ENCODE measurements at regions not wholly inside any gene's neighbourhood (a gene's known extent, or its start where the extent isn't known, plus 50 kb on each side); places are given as distances from the start of the nearest gene placed in this dataset.

DNA sequence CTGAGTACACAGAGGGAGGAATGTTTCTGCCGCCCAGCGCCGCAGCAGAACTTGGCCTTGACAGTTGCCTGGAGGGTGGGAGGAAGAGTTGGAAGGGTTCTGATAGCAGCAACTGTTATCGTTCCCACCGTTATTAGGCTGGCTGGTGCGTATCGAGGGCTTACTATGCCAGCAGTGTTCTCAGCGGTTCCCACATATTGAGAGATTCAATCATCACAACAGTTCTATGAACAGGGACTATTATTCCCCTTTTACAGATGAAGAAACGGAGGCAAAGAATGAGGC is 380.1 kb upstream of the SULF2 start:
- peak; percentile 41 for DNase-seq

DNA sequence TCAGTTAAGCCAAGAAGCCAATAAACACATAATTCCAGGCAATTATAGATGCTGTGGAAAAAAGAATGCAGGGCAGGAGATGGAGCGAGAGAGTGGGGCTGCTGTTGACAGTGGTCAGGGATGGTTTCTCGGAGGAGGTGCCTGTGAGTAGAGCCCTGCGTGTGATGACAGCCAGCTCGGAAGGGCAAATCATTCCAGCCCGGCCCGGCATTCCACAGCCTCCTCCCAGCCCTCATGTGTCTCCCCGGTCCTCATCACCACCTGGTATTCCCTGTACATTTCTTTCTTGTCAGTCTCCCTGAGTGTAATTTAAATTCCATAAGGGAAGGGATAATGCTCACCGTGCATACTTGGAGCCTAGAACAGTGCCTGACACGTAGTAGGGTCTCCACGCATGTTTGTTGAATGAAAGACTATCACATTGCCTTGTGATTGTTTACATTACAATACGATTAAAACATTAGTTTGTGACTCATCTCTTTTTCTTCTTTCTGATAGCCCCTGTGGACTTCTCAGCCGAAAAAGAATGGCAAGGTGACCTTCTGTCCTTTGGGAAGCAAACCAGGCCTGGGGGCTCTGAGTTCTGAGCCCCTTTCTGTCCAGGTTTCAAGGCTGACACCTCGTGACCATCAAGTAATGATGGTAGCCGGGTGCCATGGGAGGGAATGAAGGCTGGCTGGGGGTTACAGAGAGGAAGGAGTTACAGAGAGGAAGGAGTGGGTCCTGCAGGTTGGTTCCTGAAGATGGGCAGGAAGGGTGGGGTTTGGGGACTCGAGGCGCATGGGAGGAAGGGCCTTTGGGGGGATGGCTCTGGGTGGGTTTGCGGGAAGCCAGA is 379.5 kb upstream of the SULF2 start:
- DNase-seq = no peak

DNA sequence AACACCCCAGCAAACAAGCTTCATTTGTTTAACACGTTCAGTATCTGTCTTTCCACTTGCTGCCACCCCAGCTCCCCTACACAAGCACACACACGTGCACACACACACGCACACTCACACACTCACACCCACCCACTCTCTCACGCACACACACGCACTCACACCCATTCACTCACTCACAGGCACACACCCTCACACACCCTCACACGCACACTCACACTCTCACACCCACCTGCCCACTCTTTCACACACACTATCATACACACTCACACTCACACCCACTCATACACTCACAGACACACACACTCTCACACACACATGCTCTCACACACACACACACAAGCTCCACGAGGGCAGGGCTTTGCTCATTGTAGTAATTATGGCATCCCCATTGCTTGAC is 378.8 kb upstream of the SULF2 start:
- no peak for DNase-seq

DNA sequence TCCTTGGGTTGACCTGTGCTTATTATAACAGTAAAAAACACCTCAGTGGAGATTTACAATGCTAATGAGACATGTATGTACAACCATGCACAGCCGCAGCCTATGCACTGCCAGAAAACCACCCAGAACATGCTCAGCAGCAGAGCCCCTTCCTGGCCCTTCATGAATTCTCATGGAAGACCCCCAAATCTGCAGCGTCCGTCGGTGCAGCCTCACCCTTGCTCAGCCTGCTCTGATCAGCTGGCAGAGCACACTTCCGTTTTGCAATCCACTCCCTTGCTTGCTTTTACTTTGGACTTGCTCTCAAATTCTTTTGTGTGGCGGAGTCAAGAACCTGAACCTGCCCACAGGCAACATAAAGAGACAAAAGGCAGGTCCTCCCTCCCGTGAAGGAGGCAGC is 378.2 kb upstream of the SULF2 start:
- DNase-seq = no peak

DNA sequence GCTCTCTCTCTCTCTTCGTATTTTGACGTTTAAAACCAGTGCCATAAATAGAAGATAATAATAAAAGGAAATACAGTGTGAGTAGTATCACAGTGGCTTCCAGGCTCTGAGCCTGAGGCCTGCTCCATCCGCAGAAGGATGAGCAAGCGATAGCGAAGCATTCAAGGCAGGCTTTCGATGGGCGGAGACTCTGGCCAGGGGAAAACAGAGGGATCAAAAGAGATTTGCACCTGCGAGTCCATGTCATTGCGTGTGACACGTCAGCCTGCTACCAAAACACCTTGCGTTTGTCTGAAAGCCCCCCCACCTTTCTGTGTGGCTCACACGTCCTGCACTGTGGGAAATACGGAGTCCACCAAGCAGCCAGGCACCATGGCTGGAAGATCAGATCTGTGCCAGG is 377.3 kb upstream of the SULF2 start:
- DNase-seq = no peak

DNA sequence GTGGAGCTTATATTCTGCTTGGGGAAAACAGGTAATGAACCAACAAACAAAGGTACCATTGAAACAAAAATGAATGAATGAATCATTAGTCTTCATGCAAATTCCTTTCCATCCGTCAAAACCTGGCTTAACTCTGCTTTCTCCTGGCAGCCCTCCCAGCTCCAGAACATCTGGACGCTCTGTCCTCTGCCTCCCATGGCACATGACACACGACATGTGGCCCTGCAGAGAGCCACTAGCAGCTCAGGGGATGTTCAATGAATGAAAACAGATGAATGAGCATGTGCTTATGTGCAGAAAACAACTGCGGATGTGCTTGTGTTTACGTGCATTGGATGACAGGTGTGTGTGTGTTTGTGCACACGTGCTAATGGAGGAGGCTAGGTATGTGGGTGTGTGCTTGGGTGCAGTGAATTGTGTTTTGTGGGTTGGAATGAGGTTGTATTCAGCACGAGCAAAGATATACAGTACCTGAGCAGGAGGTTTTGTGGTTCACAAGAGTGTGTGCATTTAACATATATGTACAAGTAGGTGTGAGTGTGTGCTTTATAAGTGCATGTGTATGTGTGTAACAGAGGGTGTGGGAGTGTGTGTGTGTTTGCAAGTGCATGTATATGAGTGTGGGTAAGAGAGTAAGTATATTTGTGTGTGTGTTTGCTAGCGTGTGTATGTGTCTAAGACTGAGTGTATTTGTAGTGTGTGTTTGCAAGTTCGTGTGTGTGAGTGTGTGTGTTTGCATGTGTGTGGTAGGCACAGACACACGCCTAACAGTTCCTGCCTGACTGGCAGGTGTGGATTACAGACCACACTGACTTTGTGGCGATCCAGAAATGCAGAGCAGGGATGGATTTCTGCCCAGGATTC is 374.1 kb upstream of the SULF2 start:
- DNase-seq = no peak

DNA sequence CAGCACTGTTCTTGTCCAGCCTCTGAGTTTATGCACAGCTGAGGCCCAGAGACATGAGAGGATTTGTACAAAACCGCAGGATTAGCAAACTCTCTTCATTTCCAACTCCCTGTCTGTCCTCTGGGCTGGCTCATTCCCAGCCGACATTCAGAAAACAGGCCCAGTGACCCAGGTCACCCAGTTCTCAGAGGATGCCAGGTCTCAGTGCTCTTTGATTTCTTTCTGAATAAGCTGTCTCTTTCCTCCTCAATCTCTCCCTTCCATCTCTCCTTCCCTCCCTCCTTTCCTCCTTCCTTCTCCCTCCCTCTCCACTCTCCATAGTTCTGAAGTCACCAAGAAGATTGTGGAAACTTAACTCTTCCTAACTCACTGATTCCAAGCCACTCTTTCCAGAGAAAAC is 372.7 kb upstream of the SULF2 start:
- DNase-seq = no peak

DNA sequence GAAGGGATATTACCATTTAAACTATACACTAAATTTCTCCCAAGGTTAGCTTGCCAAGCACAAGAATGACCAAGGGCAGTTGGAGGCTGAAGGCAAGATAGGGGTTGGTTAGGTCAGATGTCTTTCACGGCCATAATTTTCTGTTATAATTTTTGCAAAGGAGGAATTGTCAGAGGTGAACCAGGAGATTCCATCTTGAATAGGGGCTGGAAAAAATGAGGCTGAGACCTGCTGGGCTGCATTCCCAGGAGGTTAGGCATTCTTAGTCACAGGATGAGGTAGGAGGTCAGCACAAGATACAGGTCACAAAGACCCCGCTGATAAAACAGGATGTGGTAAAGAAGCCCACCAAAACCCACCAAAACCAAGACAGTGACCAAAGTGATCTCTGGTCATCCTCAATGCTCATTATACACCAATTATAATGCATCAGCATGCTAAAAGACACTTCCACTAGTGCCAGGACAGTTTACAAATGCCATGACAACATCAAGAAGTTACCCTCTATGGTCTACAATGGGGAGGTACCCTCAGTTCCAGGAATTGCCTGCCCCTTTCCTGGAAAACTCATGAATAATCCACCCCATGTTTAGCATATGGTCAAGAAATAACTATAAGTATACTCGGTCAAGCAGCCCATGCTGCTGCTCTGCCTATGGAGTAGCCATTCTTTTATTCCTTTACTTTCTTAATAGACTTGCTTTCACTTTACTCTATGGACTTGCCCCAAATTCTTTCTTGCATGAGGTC is 371.8 kb upstream of the SULF2 start:
- no peak for DNase-seq

DNA sequence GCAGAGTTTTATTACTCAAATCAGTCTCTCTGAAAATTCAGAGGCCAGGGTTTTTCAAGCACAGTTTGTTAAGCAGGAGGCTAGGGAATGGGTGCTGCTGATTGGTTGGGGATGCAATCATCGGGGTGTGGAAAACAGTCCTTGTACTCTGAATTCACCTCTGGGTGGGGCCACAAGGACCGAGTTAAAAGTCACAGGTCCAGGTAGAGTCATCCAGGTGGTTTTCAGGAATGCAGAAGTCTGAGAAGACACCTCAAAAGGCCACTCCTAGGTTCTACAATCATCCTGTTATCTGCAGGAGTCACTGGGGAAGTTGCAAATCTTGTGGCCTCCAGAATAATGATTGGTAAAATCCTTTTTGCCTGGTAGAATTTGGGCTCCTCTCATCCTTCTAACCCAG is 371.2 kb upstream of the SULF2 start:
- no peak for DNase-seq

DNA sequence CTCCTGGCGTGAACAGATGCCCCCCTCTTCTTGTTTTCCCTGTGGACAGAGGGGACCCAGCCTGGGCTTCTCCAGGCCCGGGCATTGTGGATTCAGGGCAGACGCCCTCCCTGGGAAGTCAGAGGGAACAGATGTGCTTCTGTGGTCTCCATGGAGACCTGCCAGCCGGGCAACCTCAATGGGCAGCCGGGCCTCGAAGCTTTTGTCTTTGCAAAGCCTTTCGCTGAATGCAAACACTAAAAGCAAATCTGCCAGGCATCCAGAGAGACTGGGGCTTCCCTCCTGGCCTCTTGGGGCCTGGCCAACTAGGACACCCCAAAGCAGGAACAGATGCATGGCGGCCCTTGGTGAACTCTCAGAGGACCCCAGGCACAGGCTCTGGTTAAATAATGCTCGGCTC is 370.0 kb upstream of the SULF2 start:
- DNase-seq = no peak

DNA sequence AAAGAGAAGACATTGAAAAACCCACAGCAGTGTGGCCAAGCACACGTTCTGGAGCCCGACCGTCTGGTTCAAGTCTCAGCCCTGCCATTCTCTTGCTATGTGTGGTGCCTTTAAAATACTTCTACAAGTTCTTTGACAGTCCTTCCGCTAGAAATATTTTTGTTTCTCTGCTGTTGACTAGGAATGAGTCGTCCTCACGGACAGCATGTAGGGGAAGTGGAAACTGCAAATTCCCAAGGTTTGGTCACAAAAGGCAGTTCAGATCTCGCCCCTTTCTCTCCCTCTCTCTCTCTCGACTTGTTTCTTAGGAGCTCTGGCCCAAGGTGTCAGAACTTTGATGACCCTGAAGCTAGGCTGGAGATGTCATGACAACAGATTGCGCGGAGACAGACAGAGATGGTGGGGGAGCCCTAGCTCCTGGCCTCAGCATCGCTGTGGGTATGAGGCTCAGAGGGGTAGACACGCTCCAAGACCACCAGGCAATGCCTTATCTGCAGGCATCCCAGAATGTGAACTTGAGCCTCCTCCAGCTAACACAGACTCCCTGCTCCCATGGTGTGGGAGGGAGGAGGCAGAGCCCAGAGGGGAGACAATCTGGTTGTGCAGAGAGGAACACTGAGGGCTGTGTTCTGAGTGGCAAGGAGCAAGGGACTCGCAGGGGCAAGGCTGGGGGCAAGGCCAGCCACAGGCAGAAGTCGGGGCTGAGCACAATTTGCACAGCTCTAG is 368.9 kb upstream of the SULF2 start:
- no peak for DNase-seq

DNA sequence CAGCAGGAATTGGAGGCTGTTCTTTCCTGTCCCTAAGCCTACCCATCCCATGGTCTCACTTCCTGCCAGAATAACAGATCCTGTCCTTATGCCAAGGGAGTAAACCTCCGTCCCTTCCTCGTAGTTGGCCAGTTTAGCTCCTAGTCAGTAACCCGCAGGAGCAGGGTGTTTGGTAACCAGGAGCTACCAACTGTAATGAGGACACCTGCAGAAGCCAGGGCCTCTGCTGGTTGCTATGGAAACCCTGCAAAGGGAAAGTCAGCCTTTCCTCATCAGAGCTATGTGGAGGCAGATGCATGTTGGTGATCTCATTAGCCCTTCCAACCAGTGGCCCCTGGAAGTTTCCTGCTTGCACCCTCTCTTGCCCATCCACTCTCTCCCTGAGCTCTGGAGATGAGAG is 368.2 kb upstream of the SULF2 start:
- peak; percentile 44 for DNase-seq

DNA sequence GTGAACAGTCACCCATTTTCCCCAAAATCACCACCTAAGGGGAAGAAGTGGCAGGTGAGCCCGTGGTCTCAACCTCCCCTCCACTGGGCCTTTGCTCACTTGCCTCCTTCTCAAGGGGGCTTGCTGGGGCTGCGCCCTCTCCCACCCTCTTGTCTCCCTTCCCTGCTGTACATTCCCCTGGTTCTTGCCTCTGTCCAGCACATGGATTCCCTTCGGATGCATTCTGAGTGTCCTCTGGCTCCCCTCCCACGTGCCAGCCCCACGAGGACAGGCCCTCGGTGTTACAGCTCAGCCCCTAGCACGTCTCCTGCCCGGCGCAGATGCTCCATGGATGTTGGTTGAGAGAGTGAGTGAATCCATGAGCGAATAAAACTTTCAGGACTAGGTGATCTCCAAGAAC is 367.8 kb upstream of the SULF2 start:
- no peak for DNase-seq

DNA sequence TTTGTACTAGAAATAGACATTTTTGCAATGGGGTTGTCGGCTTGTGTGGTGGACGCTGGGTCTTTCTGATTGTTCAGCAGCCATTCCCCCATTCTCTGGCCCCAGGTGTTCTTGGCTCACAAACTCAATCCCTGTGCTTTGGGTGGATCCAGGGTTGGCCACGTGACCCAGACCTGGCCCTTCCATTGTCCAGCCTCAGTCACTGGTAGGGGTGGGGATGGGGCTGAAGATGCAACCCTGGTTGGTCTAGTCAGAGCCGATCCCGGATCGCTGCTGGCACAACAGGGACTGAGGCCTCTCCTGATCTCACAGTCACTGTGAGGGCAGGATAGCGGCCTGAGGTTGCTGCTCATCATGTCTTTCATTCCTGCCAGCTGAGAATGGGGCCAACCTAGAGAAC is 365.3 kb upstream of the SULF2 start:
- no peak for DNase-seq

DNA sequence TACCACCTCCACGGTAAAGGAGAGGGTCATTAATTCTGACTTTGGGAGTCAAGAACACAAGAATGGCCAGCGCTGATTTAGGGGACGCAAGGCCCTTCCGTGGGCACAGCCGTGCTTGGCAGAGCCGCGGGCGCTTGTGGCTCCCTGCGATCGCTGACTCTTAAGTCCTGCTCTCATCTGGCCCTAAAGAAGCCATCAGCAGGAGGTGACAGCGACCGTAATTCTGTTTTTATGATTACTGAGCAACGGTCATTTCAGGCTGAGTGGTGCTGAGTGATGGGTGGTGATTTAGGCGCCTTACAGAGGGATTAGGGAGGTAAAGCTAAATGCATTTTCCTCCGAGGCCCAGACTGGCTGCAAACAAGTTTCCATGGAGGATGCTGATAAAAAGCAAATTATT is 364.6 kb upstream of the SULF2 start:
- DNase-seq = no peak

DNA sequence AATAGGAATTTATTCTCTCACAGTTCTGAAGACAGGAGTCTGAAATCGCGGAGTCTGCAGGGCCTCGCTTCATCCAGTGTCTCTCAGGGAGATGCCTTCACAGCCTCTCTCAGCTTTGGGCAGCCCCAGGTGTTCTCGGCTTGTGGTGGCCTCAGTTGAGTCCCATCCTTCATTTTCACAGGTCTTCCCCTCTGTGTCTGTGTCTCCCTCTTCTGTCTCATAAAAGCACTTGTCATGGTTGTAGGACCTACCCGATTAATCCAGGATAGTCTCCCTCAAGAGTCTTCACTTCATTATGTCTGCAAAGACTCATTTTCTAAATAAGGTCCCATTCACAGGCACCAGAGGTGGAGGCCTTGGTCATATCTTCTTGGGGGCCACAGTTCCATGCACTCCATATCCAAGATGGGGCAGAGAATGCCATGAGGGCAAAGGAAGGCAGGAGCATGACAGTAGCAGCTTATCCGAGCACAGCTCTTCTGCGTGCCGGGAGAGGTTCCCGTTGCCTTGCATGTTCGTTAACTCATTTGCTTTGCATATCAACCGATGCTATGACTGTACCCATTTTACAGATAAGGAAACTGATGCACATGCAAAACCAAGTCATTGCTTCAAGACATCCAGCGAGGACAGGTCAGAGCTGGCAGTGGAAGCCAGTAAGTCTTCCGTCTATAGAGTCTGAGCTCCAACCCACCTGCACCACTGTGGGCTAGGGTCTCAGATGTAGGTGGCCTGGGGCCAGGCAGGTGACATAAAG is 363.8 kb upstream of the SULF2 start:
- no peak for DNase-seq

DNA sequence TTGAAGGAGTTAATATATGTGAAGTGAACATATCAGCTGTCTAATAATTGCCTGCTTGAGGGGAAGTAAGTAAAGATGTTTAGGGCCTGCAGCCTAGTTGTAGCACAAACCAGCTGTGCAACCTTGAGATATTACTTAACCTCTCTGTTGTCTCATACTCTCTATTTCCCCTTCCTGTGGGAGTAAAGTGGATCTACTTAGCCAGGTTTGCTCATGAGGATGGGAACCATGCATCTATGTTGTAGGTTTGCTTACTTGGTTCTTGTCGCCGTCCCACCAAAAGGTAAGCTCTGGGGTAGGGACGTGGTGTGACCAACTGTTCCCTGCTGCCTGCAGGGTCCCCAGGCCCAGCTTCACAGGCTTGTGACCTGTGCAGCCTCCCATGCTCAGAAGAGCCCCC is 362.7 kb upstream of the SULF2 start:
- DNase-seq = no peak

DNA sequence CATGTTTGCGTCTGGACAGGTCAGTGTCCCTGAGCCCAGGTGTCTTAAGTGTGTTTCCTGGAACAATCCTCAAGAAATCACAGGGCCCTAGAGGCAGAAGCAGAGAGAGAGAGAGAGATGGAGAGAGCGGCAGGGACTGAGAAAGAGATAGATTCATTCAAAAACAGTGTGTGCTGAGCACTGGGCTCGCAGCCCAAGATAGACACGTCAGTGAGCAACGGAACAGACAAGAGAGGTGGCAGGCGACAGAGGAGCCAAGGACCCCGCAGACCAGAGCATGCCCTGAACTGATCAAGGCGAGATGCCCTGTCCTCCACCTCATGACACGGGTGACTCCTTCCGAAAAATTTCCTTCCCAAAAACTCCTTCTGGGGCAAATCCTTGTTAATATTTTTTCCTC is 362.0 kb upstream of the SULF2 start:
- no peak for DNase-seq

DNA sequence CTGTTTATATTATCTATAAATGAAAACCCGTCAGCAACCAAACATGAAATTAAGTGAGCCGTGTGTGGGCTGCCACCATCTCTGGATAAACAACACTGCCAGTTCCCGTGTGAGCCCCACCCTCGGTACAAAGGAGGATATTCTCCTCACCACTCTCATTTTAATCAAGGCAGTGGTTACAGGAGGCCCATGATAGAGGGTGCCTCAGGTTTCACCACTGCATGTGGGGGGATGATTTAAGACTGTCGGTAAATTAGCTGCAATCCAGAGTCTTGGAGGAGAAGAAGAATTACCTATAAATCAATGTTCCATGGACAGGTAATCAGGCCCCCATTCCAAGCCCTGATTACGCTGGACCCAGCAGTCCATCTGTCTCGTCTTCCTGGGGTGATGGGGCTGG is 361.6 kb upstream of the SULF2 start:
- no peak for DNase-seq

DNA sequence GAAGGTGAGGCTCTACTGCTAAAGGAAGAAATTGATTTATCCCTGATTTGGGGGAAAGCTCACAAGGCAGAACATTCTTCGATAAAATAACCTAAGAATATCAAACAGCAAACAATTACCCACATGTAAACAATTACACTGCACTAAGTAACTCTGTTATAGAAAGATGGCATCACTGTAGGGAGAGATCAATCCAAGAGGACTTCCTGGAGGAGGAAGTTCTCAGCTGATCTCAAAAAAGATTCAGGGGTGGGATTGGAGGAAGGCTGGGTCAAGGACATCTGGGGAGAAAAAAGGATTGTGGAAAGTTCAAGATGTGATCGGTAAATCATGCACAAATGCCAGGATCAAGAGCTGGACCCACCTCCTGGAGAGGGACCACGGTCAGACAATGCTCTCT is 361.0 kb upstream of the SULF2 start:
- DNase-seq = no peak

DNA sequence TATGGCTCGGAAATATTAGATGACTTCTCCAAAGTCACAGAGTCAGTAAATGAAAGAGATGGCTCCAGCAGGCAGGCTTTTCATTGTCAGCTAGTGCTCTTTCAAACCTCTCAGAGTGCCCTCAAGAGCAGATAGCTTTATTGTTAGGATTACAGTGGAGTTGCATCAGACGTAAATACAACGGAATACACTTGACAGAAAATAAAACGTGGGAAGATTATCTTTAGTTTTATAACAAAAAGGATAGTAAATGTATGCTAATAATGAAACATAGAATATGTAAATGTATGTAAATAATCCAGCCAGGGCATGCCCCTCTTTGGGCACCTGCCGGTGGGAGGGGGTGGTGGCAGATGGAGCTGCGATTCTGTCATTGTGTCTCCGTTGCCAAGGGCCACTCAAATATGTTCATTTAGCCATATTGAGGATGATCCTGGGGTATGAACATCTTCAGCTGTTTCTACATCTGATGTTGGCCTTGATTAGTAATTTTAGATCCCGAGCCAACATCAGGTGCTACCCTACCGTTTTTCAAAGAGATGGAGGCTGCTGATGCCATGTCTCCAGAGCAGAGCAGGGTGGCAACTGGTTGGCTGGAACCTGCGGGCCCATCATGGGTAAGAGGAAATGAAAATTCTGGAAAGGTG is 358.3 kb upstream of the SULF2 start:
- no peak for DNase-seq

DNA sequence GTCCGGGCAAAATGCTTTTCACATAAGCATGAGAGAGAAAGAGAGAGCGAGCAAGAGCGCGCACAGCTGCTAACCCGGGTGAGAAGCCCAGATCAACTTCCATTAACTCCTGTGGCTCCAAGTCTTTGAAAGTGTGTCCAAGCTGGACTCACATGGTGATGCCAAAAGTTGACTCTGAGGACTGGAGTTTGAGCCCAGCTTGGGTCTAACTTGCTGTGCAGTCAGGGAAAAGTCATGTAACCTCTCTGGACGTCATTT is 357.2 kb upstream of the SULF2 start:
- no peak for DNase-seq
